Naive B cell (primary cell): ENCODE measurements at regions not wholly inside any gene's neighbourhood (a gene's known extent, or its start where the extent isn't known, plus 50 kb on each side); places are given as distances from the start of the nearest gene placed in this dataset.
A peak's percentile ranks its signal among the peaks of the same experiment; 100 is the strongest.

Experiments
- ATAC-seq, 2 donors: fragments of 150-1000 bp; cut with Tn5 transposase; 2 replicates each; pipeline ENCODE4 v1.10.0; 2021; ENCODE audit warnings: low read depth in 2 of 2, mild to moderate bottlenecking in 2 of 2, moderate library complexity in 2 of 2
- DNase-seq: peaks from one replicate; pipeline ENCODE4 v3.0.0; 2022
- H3K27ac Mint-ChIP-seq, 6 donors: one replicate each; pipeline ENCODE4 v1.8.0; 2020 to 2022; ENCODE audit warnings: mild to moderate bottlenecking in 6 of 6, mixed read lengths in 6 of 6, moderate library complexity in 5 of 6, inconsistent platforms in 2 of 6
- H3K27me3 Mint-ChIP-seq, 3 donors: one replicate each; pipeline ENCODE4 v1.8.0; 2021 to 2022; ENCODE audit warnings: mixed read lengths in 3 of 3, mild to moderate bottlenecking in 1 of 3
- H3K36me3 Mint-ChIP-seq, 2 donors: one replicate each; pipeline ENCODE4 v1.8.0; 2020 to 2022; ENCODE audit warnings: mixed read lengths in 2 of 2, inconsistent platforms in 1 of 2, mild to moderate bottlenecking in 1 of 2
- H3K4me1 Mint-ChIP-seq, 3 donors: one replicate each; pipeline ENCODE4 v1.8.0; 2020 to 2022; ENCODE audit warnings: mixed read lengths in 3 of 3, inconsistent platforms in 1 of 3, mild to moderate bottlenecking in 1 of 3, moderate library complexity in 1 of 3
- H3K4me3 Mint-ChIP-seq, 8 donors: one replicate each; pipeline ENCODE4 v1.8.0; 2020 to 2022; ENCODE audit warnings: mild to moderate bottlenecking in 8 of 8, mixed read lengths in 8 of 8, moderate library complexity in 8 of 8, inconsistent platforms in 2 of 8
- H3K9me3 Mint-ChIP-seq, 7 donors: one replicate each; pipeline ENCODE4 v1.8.0; 2020 to 2022; ENCODE audit warnings: mixed read lengths in 7 of 7, mild to moderate bottlenecking in 5 of 7, inconsistent platforms in 2 of 7, moderate library complexity in 1 of 7

DNA sequence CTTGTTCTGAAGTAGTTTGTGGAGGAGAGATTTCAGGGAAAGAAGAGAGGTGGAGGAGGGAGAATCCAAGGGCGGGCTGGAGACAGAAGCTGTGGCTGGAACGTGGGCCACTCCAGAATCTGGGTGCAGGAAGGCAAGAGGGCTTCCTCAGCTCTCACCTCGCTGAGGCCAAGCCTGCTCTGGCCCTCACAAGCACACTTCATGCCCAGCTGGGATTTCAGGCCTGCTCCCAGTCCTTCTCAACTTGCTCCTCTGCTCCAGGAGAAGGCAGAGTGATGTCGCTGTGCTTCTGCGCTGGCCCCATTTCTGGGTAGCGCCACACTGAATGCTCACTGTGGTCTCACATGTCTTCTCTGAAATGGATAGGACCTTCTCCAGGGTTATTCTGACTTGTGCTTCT, 328.8 kb downstream of the FGF9 start:
- Mint-ChIP-seq H3K9me3 (peaks cover 0 to 4% (median 0%) of the 10 kb centered on the region in 7 donors), H3K4me3 (no peak overlapping the region), H3K36me3 (no peaks in the 10 kb centered on the region), H3K4me1 (peaks cover 0 to 5% (median 3%) of the 10 kb centered on the region in 3 donors), H3K27me3 (peaks cover 6 to 32% (median 9%) of the 10 kb centered on the region in 3 donors), H3K27ac (no peak overlapping the region)
- no peak for ATAC-seq
- DNase-seq: no peak

DNA sequence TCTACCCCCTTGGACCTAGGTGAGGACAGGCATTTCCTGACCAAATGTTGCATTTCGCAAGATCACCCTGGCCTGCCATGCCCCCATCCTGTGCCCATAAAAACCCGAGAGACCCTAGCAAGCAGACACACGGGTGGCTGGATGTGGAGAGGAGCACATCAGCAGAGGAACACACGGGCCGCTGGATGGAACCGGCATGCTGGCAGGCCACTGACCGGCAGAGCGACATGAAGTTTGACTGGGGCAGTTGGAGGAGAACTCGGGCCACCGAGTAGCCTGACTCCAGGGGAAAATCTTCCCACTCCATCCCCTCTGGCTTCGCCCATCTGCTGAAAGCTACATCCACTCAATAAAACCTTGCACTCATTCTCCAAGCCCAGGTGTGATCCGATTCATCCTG, 329.3 kb downstream of the FGF9 start:
- Mint-ChIP-seq H3K4me3 (peak overlapping the region in 1 of 8 donors; percentile 29), H3K4me1 (peaks cover 0 to 5% (median 3%) of the 10 kb centered on the region in 3 donors), H3K9me3 (peaks cover 0 to 4% (median 0%) of the 10 kb centered on the region in 7 donors), H3K27me3 (peaks cover 6 to 32% (median 9%) of the 10 kb centered on the region in 3 donors), H3K36me3 (no peaks in the 10 kb centered on the region), H3K27ac (peak overlapping the region in 1 of 6 donors; percentile 34)
- DNase-seq (no peak), ATAC-seq (no peak)

DNA sequence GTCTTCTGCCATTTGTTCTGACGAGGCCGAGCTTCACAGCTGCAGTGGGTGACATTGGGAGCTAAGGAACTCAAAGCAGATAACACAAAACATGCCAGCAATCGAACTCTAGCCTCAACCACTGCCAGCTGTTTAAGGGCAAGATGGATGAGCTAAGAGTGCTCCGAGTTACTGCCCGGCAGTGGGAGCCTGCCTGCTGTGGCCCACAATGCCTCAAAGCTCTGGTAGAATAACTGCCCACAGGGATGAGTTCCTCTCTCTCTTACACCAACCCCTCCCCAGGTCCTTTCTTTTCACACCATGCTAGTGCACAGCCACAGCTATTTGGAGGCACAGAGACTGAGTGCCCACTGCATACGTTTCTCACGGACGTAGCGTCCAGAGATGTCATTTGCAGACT, 330.5 kb downstream of the FGF9 start:
- H3K9me3 Mint-ChIP-seq: peaks cover 0 to 4% (median 0%) of the 10 kb centered on the region in 7 donors
- peaks cover 6 to 32% (median 9%) of the 10 kb centered on the region in 3 donors for H3K27me3 Mint-ChIP-seq
- DNase-seq (no peak), ATAC-seq (no peak)
- no peak overlapping the region for H3K4me3 Mint-ChIP-seq
- no peak overlapping the region for H3K27ac Mint-ChIP-seq
- H3K36me3 Mint-ChIP-seq: no peaks in the 10 kb centered on the region
- H3K4me1 Mint-ChIP-seq: peaks cover 0 to 5% (median 3%) of the 10 kb centered on the region in 3 donors

DNA sequence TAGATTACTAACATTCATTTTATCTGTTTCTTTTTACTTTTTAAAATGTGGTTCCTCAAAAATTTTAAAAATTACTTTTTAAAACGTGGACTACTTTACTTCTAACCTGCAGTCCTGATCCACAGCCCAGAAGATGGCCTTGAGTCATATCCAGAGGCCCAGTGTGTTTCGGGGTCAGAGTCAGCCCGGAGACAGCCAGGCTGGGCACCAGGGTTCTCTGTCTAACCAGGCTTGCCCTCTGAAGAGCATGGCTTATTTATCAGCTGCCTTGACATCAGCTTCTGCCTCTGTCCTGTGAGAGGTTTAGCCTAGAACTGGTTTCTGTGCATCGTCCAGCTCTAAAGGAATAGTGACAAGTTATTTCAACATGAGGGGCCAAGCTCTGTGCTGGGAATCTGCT, 332.0 kb downstream of the FGF9 start:
- ATAC-seq (no peak), DNase-seq (no peak)
- H3K27ac Mint-ChIP-seq: no peak overlapping the region
- peaks cover 0 to 3% (median 0%) of the 10 kb centered on the region in 7 donors for H3K9me3 Mint-ChIP-seq
- no peaks in the 10 kb centered on the region for H3K36me3 Mint-ChIP-seq
- H3K27me3 Mint-ChIP-seq: peaks cover under 1 to 32% (median 9%) of the 10 kb centered on the region in 3 donors
- no peak overlapping the region for H3K4me3 Mint-ChIP-seq
- peaks cover 0 to 3% (median 0%) of the 10 kb centered on the region in 3 donors for H3K4me1 Mint-ChIP-seq

DNA sequence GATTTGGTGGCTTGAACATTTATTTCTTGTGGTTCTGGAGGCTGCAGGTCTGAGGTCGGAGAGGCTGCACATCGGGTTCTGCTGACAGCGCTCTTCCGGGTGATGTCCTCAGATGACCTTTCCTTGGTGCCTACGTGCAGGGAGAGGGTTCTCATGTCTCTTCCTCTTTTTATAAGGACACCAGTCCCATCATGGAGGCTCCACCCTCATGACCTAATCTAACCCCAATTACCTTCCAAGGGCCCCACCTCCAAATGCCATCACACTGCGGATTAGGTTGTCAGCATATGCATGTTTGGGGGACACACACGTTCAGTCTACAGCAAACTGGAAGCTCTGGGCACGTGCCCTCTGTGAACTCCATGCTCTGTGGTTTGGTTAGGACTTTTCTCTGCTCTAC, 338.6 kb downstream of the FGF9 start:
- no peak overlapping the region for H3K4me3 Mint-ChIP-seq
- H3K9me3 Mint-ChIP-seq: peaks cover 0 to 6% (median 0%) of the 10 kb centered on the region in 7 donors
- H3K27ac Mint-ChIP-seq: no peak overlapping the region
- H3K27me3 Mint-ChIP-seq: no peaks in the 10 kb centered on the region
- no peaks in the 10 kb centered on the region for H3K4me1 Mint-ChIP-seq
- no peaks in the 10 kb centered on the region for H3K36me3 Mint-ChIP-seq
- no peak for ATAC-seq
- DNase-seq: no peak

DNA sequence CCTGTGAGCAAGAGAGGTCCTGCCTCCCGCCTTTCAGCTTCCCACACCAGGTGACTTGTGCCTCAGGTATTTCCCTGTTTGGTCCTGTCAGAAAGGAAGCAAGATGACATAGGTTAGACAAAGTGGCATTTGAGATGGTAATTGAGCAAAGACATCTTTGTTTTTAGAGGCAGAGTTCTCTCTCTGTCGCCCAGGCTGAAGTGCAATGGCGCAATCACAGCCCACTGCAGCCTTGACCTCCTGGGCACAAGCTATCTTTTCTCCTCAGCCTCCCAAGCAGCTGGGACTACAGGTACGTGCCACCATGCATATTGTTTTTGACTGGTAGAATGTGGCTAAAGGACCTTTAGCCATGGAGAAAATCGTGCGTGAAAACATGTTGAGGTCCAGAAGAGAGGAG, 339.1 kb downstream of the FGF9 start:
- H3K27me3 Mint-ChIP-seq: peaks cover 0 to 3% (median 0%) of the 10 kb centered on the region in 3 donors
- no peak overlapping the region for H3K4me3 Mint-ChIP-seq
- no peak overlapping the region for H3K27ac Mint-ChIP-seq
- H3K9me3 Mint-ChIP-seq: peaks cover 0 to 6% (median 0%) of the 10 kb centered on the region in 7 donors
- no peak for DNase-seq
- ATAC-seq: no peak
- H3K4me1 Mint-ChIP-seq: no peaks in the 10 kb centered on the region
- no peaks in the 10 kb centered on the region for H3K36me3 Mint-ChIP-seq

DNA sequence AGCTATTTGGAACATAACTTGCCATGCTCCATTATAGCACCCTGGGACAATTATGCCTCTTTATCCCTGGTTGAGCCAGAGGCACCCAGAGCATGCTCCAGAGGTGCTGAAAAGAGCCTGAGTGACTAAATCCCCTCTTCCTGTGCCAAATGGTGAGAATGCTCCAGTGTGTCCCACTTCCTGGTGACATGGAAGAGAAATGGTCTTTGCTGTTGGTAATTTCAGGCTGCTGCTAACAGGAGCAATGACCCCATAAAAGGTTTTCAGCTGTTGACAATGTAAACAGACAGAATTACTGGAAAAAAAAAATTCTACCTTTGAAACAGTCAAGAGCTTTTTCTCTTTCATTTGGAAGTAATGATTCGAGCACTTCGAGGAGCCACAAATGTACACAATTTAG, 341.8 kb downstream of the FGF9 start:
- Mint-ChIP-seq H3K36me3 (no peaks in the 10 kb centered on the region), H3K27ac (no peak overlapping the region), H3K4me3 (no peak overlapping the region), H3K9me3 (peaks cover 0 to 5% (median 0%) of the 10 kb centered on the region in 7 donors), H3K4me1 (peaks cover 6 to 8% (median 8%) of the 10 kb centered on the region in 3 donors), H3K27me3 (peaks cover 0 to 7% (median 0%) of the 10 kb centered on the region in 3 donors)
- no peak for DNase-seq
- no peak for ATAC-seq

DNA sequence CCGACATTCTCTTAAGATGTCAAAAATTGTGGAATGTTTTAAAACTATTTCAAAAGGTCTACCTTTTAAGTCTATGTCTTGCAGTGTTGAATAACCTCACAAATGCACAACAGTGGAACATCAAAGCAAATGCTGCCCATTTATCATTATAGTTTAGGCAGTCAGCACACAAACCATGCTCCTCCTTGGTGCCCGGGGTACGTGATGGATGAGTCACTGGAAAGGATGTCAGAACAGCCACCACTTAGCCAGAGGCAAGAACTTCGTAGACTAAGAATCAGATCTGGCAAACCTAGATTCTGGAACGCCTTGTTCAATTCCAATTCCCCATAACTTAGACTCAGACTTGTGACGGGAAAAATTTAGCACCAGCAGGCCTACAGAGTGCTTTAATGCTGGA, 343.6 kb downstream of the FGF9 start:
- H3K36me3 Mint-ChIP-seq: no peaks in the 10 kb centered on the region
- H3K4me3 Mint-ChIP-seq: no peak overlapping the region
- DNase-seq (no peak), ATAC-seq (no peak)
- peaks cover 0 to 7% (median 0%) of the 10 kb centered on the region in 3 donors for H3K27me3 Mint-ChIP-seq
- H3K9me3 Mint-ChIP-seq: no peaks in the 10 kb centered on the region
- H3K4me1 Mint-ChIP-seq: peaks cover 6 to 11% (median 11%) of the 10 kb centered on the region in 3 donors
- H3K27ac Mint-ChIP-seq: no peak overlapping the region

DNA sequence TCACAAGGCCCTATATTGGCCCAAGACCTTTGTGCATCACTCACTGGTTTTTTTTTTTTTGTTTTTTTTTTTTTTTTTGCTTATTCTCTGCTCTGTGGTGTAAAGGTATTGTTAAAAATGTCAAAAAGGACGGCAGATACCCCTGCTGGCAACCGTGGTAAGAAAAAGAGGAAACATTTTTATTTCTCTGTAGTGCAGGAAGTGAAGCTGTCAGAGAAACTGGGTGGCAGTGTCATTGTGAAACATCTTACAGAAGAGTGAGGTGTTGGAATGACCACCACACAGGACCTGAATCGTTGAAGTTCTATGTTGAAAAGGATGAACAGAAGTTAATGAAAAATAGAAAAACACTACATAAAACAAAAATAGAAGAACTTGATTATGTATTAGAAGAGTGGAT, 346.4 kb downstream of the FGF9 start:
- peak; percentile 23 for DNase-seq
- H3K9me3 Mint-ChIP-seq: no peaks in the 10 kb centered on the region
- peaks cover 0 to 7% (median 0%) of the 10 kb centered on the region in 3 donors for H3K27me3 Mint-ChIP-seq
- no peak overlapping the region for H3K4me3 Mint-ChIP-seq
- H3K4me1 Mint-ChIP-seq: peaks cover 6 to 11% (median 11%) of the 10 kb centered on the region in 3 donors
- H3K36me3 Mint-ChIP-seq: no peaks in the 10 kb centered on the region
- peak overlapping the region in 2 of 6 donors; percentile 12 to 21 for H3K27ac Mint-ChIP-seq
- peak; percentile 80 to 90 for ATAC-seq

DNA sequence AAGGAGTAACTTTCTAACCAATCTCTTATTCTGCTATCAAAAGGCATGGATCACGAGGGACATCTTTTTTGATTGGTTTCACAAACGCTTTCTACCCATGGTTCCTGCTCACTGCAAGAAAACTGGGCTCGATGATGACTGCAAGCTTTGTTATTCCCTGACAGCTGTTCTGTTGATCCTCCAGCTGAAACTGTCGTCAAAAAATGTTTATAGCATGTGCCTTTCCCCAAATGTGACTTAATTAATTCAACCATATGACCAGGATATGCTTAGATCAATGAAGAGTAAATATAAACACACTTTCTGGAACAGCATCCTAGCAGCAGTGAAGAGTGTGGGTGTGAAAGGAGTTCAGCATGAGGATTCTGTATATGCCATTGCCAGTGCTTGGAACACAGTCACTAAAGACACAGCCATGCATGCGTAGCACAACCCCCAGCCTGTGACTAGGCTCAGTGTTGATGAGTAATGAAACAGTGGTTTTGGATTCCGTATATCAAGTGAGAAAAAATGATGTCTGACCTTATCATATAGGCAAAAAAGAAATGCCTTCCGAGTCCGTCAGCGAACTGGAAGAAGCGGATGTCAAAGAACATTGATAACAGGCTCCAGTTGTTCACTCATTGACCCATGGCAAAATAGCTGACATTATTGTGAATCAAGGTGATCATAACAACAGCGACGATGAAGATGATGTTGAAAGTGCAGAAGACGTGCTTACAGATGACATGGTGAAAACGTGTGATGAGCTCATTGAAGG, 347.4 kb downstream of the FGF9 start:
- peaks cover 6 to 11% (median 11%) of the 10 kb centered on the region in 3 donors for H3K4me1 Mint-ChIP-seq
- no peaks in the 10 kb centered on the region for H3K36me3 Mint-ChIP-seq
- H3K4me3 Mint-ChIP-seq: no peak overlapping the region
- H3K9me3 Mint-ChIP-seq: no peaks in the 10 kb centered on the region
- H3K27me3 Mint-ChIP-seq: peaks cover 0 to 7% (median 0%) of the 10 kb centered on the region in 3 donors
- DNase-seq (no peak), ATAC-seq (no peak)
- H3K27ac Mint-ChIP-seq: peak overlapping the region in 2 of 6 donors; percentile 2

DNA sequence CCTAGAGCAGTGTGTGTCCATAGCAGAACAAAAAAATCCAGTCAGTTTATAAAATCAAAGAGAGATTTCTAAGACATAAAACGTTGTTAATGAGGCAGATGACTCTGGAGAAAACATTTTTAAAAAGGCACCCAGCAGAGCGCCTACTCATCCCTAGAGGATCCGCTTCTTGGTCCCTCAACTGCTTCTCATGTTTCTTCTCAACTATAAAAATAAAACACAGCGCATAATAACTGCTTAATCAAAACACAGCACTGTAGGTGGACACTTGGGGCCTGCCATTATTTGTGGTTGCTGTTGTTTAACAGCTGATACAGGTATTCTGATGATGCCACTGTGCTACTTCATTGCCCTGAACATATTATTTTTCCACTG, 347.9 kb downstream of the FGF9 start:
- DNase-seq (no peak), ATAC-seq (no peak)
- peaks cover 6 to 11% (median 11%) of the 10 kb centered on the region in 3 donors for H3K4me1 Mint-ChIP-seq
- H3K4me3 Mint-ChIP-seq: no peak overlapping the region
- peaks cover 0 to 7% (median 0%) of the 10 kb centered on the region in 3 donors for H3K27me3 Mint-ChIP-seq
- H3K9me3 Mint-ChIP-seq: no peaks in the 10 kb centered on the region
- H3K27ac Mint-ChIP-seq: peak overlapping the region in 1 of 6 donors; percentile 2
- H3K36me3 Mint-ChIP-seq: no peaks in the 10 kb centered on the region

DNA sequence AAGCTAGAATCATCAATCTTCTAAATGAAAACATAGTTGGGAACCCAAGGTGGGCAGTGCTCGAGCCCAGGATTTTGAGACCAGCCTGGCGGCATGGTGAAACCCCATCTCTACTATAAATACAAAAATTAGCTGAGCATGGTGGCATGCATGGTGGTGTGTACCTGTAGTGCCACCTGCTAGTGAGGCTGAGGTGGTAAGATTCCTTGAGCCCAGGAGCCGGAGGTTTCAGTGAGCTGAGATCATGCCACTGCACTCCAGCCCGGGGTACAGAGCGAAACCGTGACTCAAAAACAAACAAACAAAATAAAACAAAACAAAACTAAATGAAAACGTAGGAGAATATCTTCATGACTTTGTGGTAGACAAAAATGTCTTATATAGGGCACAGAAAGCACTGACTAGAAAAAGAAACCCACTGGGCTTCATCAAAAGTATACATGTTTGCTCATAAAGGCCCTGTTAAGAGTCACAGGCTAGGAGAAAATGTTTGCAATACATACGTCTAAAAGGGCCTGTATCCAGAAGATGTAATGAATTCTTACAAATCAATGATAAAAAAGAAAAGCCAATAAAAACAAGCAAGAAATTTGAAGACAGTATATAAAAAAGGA, 353.6 kb downstream of the FGF9 start:
- ATAC-seq (no peak), DNase-seq (no peak)
- H3K4me1 Mint-ChIP-seq: peaks cover 0 to 3% (median 0%) of the 10 kb centered on the region in 3 donors
- H3K27ac Mint-ChIP-seq: peak overlapping the region in 2 of 6 donors; percentile 41 to 56
- H3K4me3 Mint-ChIP-seq: no peak overlapping the region
- H3K9me3 Mint-ChIP-seq: no peaks in the 10 kb centered on the region
- no peaks in the 10 kb centered on the region for H3K36me3 Mint-ChIP-seq
- H3K27me3 Mint-ChIP-seq: peaks cover 0 to 11% (median 9%) of the 10 kb centered on the region in 3 donors

DNA sequence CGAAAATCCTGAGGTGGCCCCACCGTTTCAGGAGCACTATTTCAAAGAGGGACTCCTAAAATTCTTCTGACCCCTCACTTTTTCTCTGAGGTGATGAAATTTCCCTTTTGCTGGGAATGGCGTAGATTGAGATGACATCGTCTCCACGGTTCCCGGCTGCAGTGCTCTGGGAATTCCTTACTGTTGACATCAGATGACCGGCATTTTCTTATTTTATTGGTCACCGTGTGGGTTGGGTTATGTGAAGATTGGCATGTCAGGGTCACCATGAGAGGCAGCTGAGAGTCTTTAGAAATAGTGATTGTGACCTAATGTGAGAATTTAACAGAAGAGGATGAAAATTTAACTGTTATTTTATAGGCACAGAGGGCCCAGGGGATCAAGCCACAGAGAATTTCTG, 356.7 kb downstream of the FGF9 start:
- H3K27ac Mint-ChIP-seq: peak overlapping the region in 1 of 6 donors; percentile 45
- H3K4me1 Mint-ChIP-seq: peaks cover 0 to 3% (median 0%) of the 10 kb centered on the region in 3 donors
- no peak for ATAC-seq
- peaks cover 0 to 22% (median 16%) of the 10 kb centered on the region in 3 donors for H3K27me3 Mint-ChIP-seq
- H3K9me3 Mint-ChIP-seq: no peaks in the 10 kb centered on the region
- H3K36me3 Mint-ChIP-seq: no peaks in the 10 kb centered on the region
- no peak overlapping the region for H3K4me3 Mint-ChIP-seq
- DNase-seq: no peak

DNA sequence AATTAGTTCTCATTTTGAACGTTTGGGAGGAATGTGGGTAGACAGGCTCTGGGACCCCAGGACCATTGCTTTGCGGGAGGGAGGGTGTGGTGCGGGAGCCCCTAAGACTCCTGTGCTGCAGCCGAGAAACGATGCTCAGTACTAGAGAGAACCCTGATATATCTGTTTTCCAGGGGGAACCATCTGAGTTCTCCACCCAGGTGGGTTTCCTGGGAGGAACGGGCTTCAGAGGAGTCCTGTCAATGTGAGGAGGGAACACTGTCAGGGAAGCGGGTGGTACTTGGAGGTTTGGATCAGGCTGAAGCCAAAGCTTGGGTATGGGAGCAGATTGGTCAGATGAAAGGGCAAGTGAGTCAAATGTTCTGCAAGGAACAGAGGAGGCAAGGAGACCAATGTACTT, 358.0 kb downstream of the FGF9 start:
- DNase-seq (no peak), ATAC-seq (no peak)
- Mint-ChIP-seq H3K27me3 (peaks cover 0 to 22% (median 16%) of the 10 kb centered on the region in 3 donors), H3K4me3 (no peak overlapping the region), H3K4me1 (peaks cover 0 to 3% (median 0%) of the 10 kb centered on the region in 3 donors), H3K36me3 (no peaks in the 10 kb centered on the region), H3K9me3 (no peaks in the 10 kb centered on the region), H3K27ac (peak overlapping the region in 2 of 6 donors; percentile 59 to 82)
